CD4-positive, alpha-beta T cell (primary cell): ENCODE measurements at regions not wholly inside any gene's neighbourhood (a gene's known extent, or its start where the extent isn't known, plus 50 kb on each side); places are given as distances from the start of the nearest gene placed in this dataset.

Experiments used
- ATAC-seq: fragments of 200-7000 bp; cut with Tn5 transposase; one replicate; pipeline ENCODE4 v1.10.0; 2022; ENCODE audit warnings: mild to moderate bottlenecking; ENCODE audit not compliant: poor library complexity
- CTCF ChIA-PET: fragments of 350-600 bp; sonication (Branson Sonifier 250); formaldehyde crosslinking; loops from one replicate; lab custom pipeline; 2021; ENCODE audit warnings: antibody characterized with exemption, inconsistent platforms; lab: Charles Lee
- POLR2A ChIA-PET: fragments of 350-600 bp; sonication (Branson Sonifier 250); formaldehyde crosslinking; loops from one replicate; lab custom pipeline; 2021; ENCODE audit warnings: antibody characterized with exemption, inconsistent platforms; lab: Charles Lee
- DNase-seq, 14 experiments: peaks; one replicate each; pipeline ENCODE4 v3.0.0-alpha.2; 2013 to 2020; ENCODE audit warnings: mixed read lengths in 2 of 14
- H3K27ac ChIP-seq, 2 donors: one replicate each; pipeline versions ENCODE4 v1.5.1 to v1.7.0; 2013; ENCODE audit warnings: low read length in 2 of 2, low read depth in 1 of 2, mild to moderate bottlenecking in 1 of 2
- H3K27me3 ChIP-seq, 2 experiments: 1 replicate in 1 of 2; 2 replicates in 1 of 2; pipeline versions ENCODE4 v1.6.1 to v1.7.0; 2013; ENCODE audit warnings: low read length in 2 of 2, control low read depth in 1 of 2, mild to moderate bottlenecking in 1 of 2, moderate library complexity in 1 of 2; ENCODE audit not compliant: insufficient read depth in 2 of 2, control insufficient read depth in 1 of 2
- H3K36me3 ChIP-seq: one replicate; pipeline ENCODE4 v1.6.1; 2013; ENCODE audit warnings: low read length, control low read depth; ENCODE audit not compliant: insufficient read depth
- H3K4me1 ChIP-seq: one replicate; pipeline ENCODE4 v1.6.1; 2013; ENCODE audit warnings: low read length, control low read depth; ENCODE audit not compliant: insufficient read depth
- H3K4me3 ChIP-seq: one replicate; pipeline ENCODE4 v1.5.1; 2013; ENCODE audit warnings: mild to moderate bottlenecking, low read length, moderate library complexity
- H3K9me3 ChIP-seq, 2 experiments: 1 replicate in 1 of 2; 2 replicates in 1 of 2; pipeline versions ENCODE4 v1.6.1 to v1.7.0; 2013; ENCODE audit warnings: low read length in 2 of 2, mild to moderate bottlenecking in 2 of 2, control low read depth in 1 of 2, moderate library complexity in 1 of 2; ENCODE audit not compliant: control insufficient read depth in 1 of 2, insufficient read depth in 1 of 2
- H3K27ac Mint-ChIP-seq: one replicate; pipeline ENCODE4 v1.8.0; 2020; ENCODE audit warnings: mixed read lengths
- H3K27me3 Mint-ChIP-seq: one replicate; pipeline ENCODE4 v1.8.0; 2021; ENCODE audit warnings: mixed read lengths
- H3K36me3 Mint-ChIP-seq: one replicate; pipeline ENCODE4 v1.8.0; 2021; ENCODE audit warnings: low read depth, mixed read lengths
- H3K4me1 Mint-ChIP-seq: one replicate; pipeline ENCODE4 v1.8.0; 2021; ENCODE audit warnings: low read depth, mixed read lengths
- H3K4me3 Mint-ChIP-seq: one replicate; pipeline ENCODE4 v1.8.0; 2020; ENCODE audit warnings: mild to moderate bottlenecking, mixed read lengths
- H3K9me3 Mint-ChIP-seq: one replicate; pipeline ENCODE4 v1.8.0; 2020; ENCODE audit warnings: mixed read lengths
- intact Hi-C, 2 experiments: fragments of 100-400 bp; cut with DNase I in 1 of 2; cut with micrococcal nuclease in 1 of 2; formaldehyde crosslinking; loops; one replicate each; pipeline versions ENCODE4 v1.15.1 to v1.9.0; 2023 to 2025; cut with DNase I, micrococcal nuclease
- TF ChIP-seq, protein P1 (sequence below): fragments of 200-600 bp; IDR thresholded peaks from one replicate; pipeline ENCODE4 v1.8.0; 2022; ENCODE audit warnings: antibody characterized with exemption, mild to moderate bottlenecking

DNA sequence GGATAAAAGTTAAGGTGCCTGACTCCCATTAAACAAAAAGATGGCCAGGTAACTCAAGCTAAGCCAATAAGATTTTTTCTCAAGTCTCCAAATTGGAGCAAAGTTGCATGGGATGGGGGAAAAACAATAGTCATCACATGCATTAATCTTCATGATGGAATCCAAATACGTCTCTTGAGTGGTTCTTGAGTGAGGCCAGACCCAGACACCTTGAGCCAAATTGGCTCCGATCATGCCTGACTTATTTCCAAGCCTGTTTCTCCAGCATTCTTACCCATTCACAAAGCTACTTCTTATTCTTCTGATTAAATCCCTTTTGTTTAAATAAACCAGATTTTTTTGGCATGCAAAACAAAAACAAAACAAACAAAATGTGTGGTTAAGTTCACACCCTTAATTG lies 420.3 kb upstream of the NRSN1 start:
- no peaks in the 10 kb centered on the region for H3K4me1 Mint-ChIP-seq
- H3K9me3 ChIP-seq = peaks cover 0 to 3% of the 10 kb centered on the region in 2 experiments
- POLR2A ChIA-PET = no interaction called here
- no peak overlapping the region for H3K27ac Mint-ChIP-seq
- H3K4me3 ChIP-seq = no peak overlapping the region
- no peaks in the 10 kb centered on the region for H3K27me3 Mint-ChIP-seq
- CTCF ChIA-PET = no interaction called here
- TF ChIP-seq, protein P1, sequence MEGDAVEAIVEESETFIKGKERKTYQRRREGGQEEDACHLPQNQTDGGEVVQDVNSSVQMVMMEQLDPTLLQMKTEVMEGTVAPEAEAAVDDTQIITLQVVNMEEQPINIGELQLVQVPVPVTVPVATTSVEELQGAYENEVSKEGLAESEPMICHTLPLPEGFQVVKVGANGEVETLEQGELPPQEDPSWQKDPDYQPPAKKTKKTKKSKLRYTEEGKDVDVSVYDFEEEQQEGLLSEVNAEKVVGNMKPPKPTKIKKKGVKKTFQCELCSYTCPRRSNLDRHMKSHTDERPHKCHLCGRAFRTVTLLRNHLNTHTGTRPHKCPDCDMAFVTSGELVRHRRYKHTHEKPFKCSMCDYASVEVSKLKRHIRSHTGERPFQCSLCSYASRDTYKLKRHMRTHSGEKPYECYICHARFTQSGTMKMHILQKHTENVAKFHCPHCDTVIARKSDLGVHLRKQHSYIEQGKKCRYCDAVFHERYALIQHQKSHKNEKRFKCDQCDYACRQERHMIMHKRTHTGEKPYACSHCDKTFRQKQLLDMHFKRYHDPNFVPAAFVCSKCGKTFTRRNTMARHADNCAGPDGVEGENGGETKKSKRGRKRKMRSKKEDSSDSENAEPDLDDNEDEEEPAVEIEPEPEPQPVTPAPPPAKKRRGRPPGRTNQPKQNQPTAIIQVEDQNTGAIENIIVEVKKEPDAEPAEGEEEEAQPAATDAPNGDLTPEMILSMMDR = no peak
- intact Hi-C loops = no loop called here
- no peak for DNase-seq
- H3K36me3 Mint-ChIP-seq = no peaks in the 10 kb centered on the region
- H3K27ac ChIP-seq = no peak overlapping the region
- no peaks in the 10 kb centered on the region for H3K4me1 ChIP-seq
- ATAC-seq = no peak
- H3K4me3 Mint-ChIP-seq = no peak overlapping the region
- no peaks in the 10 kb centered on the region for H3K27me3 ChIP-seq
- H3K9me3 Mint-ChIP-seq = peaks cover 5% of the 10 kb centered on the region
- no peaks in the 10 kb centered on the region for H3K36me3 ChIP-seq

DNA sequence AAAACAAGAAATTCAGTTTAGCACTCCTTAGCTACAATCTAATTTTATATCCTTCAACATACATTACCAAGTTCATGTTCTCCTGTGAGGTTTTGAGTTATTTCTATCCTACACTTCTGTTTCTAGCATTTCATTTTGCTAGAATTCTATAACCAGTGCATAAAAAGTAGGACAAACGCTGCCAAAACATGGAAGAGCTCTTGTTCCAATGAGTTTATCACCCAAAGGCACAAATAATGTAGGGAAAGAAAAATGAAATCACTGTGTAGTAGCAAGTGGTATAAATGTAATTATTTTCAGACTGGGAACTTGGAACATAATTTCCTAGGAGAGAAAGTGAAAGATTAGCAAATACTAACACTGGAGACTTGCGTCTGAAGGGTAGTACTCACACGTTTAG lies 413.3 kb upstream of the NRSN1 start:
- Mint-ChIP-seq H3K27me3 (no peaks in the 10 kb centered on the region), H3K4me3 (no peak overlapping the region), H3K9me3 (no peaks in the 10 kb centered on the region), H3K27ac (no peak overlapping the region), H3K4me1 (no peaks in the 10 kb centered on the region), H3K36me3 (no peaks in the 10 kb centered on the region)
- no peak for DNase-seq
- intact Hi-C loops = no loop called here
- Histone ChIP-seq H3K9me3 (peaks cover 0 to under 1% of the 10 kb centered on the region in 2 experiments), H3K27me3 (no peaks in the 10 kb centered on the region), H3K27ac (no peak overlapping the region), H3K4me3 (no peak overlapping the region), H3K4me1 (no peaks in the 10 kb centered on the region), H3K36me3 (no peaks in the 10 kb centered on the region)
- TF ChIP-seq, protein P1 = no peak
- ATAC-seq = no peak
- ChIA-PET POLR2A (no interaction called here), CTCF (no interaction called here)

DNA sequence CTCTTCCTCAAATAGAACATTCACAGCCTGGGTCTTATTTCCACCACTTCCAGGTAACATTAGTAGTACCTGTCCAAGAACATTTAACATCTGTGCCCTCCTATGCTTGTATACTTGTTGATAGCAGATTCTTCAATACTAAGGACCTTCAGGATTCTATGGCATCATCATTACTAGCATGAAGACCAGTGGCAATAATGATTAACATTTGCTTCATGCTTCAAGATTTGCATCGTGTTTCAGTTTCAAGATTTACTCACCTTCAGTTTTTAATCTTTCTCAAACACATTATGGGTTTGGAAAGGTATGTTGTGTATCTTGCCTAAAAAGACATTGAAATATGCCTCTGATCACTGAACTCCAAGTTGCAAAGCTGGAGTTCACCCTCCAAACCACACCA lies 412.8 kb upstream of the NRSN1 start:
- TF ChIP-seq, protein P1 = no peak
- no peak for ATAC-seq
- intact Hi-C loops = no loop called here
- no peak overlapping the region for H3K27ac ChIP-seq
- H3K4me1 Mint-ChIP-seq = no peaks in the 10 kb centered on the region
- no peak overlapping the region for H3K4me3 Mint-ChIP-seq
- POLR2A ChIA-PET = no interaction called here
- H3K36me3 ChIP-seq = no peaks in the 10 kb centered on the region
- H3K27me3 ChIP-seq = no peaks in the 10 kb centered on the region
- no peaks in the 10 kb centered on the region for H3K9me3 Mint-ChIP-seq
- H3K9me3 ChIP-seq = no peaks in the 10 kb centered on the region
- no peak overlapping the region for H3K27ac Mint-ChIP-seq
- no peaks in the 10 kb centered on the region for H3K27me3 Mint-ChIP-seq
- H3K4me1 ChIP-seq = no peaks in the 10 kb centered on the region
- H3K4me3 ChIP-seq = no peak overlapping the region
- DNase-seq = no peak
- H3K36me3 Mint-ChIP-seq = no peaks in the 10 kb centered on the region
- CTCF ChIA-PET = no interaction called here
